ENCODE measurements at regions not wholly inside any gene's neighbourhood (a gene's known extent, or its start where the extent isn't known, plus 50 kb on each side); places are given as distances from the start of the nearest gene placed in this dataset.

DNA sequence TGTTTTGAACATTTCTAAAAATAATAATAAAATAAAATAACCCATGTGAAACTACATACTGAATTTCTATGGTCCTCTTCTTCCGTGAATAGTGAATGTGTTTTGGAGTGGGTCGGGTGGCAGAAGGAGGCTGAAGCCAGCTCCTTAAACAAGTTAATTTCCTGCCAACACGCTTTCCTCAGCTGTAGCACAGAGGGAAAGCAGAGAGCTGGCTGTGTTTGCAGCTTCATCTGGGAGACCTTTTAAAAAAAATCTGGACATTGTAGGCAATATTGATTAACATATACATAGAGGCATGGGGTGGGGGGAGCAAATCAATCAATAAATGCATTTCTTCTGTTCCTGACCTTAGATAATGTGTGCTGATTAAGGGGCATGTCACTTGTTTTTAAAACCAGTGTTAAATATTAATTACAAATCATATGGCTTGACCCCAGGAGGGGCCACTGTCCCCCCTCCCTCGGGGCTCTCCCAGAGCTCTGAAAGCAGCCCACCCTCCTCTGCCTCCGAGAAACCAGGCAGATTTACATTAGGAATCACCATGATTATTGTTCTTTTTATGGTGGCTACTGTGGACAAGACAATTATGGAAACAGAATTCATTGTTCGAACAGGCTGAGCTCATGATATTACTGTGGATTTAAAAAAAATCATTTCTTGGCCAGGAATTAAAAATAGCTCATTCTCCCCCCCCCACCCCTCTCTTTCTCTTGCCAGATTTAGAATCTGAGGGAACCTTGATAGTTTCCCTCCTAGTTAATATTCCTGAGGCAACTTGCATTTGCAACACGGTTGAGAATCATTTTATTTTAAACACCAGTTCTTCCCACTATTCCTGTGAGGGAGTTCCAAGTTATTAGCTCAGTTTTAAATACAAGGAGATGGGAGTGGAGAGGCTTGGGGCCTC lies 100.5 kb upstream of the CARD11 start:
- TF ChIP-seq, protein P1, sequence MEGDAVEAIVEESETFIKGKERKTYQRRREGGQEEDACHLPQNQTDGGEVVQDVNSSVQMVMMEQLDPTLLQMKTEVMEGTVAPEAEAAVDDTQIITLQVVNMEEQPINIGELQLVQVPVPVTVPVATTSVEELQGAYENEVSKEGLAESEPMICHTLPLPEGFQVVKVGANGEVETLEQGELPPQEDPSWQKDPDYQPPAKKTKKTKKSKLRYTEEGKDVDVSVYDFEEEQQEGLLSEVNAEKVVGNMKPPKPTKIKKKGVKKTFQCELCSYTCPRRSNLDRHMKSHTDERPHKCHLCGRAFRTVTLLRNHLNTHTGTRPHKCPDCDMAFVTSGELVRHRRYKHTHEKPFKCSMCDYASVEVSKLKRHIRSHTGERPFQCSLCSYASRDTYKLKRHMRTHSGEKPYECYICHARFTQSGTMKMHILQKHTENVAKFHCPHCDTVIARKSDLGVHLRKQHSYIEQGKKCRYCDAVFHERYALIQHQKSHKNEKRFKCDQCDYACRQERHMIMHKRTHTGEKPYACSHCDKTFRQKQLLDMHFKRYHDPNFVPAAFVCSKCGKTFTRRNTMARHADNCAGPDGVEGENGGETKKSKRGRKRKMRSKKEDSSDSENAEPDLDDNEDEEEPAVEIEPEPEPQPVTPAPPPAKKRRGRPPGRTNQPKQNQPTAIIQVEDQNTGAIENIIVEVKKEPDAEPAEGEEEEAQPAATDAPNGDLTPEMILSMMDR (IDR thresholded peaks at IDR 0.05) = no peak
- no peak for TF ChIP-seq POLR2A (IDR thresholded peaks at IDR 0.05)
